ENCODE measurements at regions not wholly inside any gene's neighbourhood (a gene's known extent, or its start where the extent isn't known, plus 50 kb on each side); places are given as distances from the start of the nearest gene placed in this dataset.

GRCh38 chr20:11270566-11270965, 596.8 kb upstream of the JAG1 start:
- ATAC-seq (no peak), DNase-seq (no peak)
- intact Hi-C loops (cut with DNase I) = loop anchor here (5.0 to 10.0 kb wide), 10 partner anchors 63 to 806 kb away; partner anchors contain the start of gene JAG1 (in 4 of the 10)
- Histone ChIP-seq H3K27me3 (no peaks in the 10 kb centered on the region), H3K4me3 (no peak overlapping the region), H3K36me3 (no peaks in the 10 kb centered on the region), H3K4me1 (peaks cover 6 to 34% (median 25%) of the 10 kb centered on the region in 9 donors), H3K9me3 (no peaks in the 10 kb centered on the region), H3K27ac (no peak overlapping the region)
- 85 to 89% methylated on average over 5 of the region's 5 CpGs for WGBS, 2 donors
- no peak for TF ChIP-seq CTCF (IDR thresholded peaks at IDR 0.05)

GRCh38 chr20:11271319-11271718, 597.5 kb upstream of the JAG1 start:
- no peaks in the 10 kb centered on the region for H3K27me3 ChIP-seq
- ATAC-seq = no peak
- H3K27ac ChIP-seq = no peak overlapping the region
- no peaks in the 10 kb centered on the region for H3K9me3 ChIP-seq
- WGBS, 2 donors = 79 to 81% methylated on average over 6 of the region's 6 CpGs
- TF ChIP-seq CTCF (IDR thresholded peaks at IDR 0.05) = peak in 1 of 9 donors; percentile 9
- intact Hi-C loops (cut with DNase I) = loop anchor here (5.0 to 10.0 kb wide), 10 partner anchors 64 to 807 kb away; partner anchors contain the start of gene JAG1 (in 4 of the 10)
- DNase-seq = no peak
- no peak overlapping the region for H3K4me3 ChIP-seq
- H3K36me3 ChIP-seq = no peaks in the 10 kb centered on the region
- peaks cover 6 to 34% (median 25%) of the 10 kb centered on the region in 9 donors for H3K4me1 ChIP-seq

- TF ChIP-seq CTCF (IDR thresholded peaks at IDR 0.05) = no peak
- 90% methylated on average over 18 of the region's 18 CpGs for WGBS, 2 donors
- no peak for ATAC-seq
- Histone ChIP-seq H3K9me3 (no peaks in the 10 kb centered on the region), H3K4me1 (peaks cover 6 to 27% (median 19%) of the 10 kb centered on the region in 9 donors), H3K27me3 (no peaks in the 10 kb centered on the region), H3K4me3 (no peak overlapping the region), H3K36me3 (no peaks in the 10 kb centered on the region), H3K27ac (no peak overlapping the region)
- no peak for DNase-seq
- intact Hi-C loops (cut with DNase I) = loop anchor here (2.0 to 10.0 kb wide), 12 partner anchors 65 to 807 kb away; partner anchors contain the start of gene JAG1 (in 4 of the 10)
Observed at GRCh38 chr20:11271920-11272594, 598.3 kb upstream of the JAG1 start.

- no peak overlapping the region for H3K27ac ChIP-seq
- 11 to 15% methylated on average over 6 of the region's 6 CpGs for WGBS, 2 donors
- no peaks in the 10 kb centered on the region for H3K36me3 ChIP-seq
- H3K27me3 ChIP-seq = no peaks in the 10 kb centered on the region
- H3K4me3 ChIP-seq = no peak overlapping the region
- ATAC-seq = peak; percentile 69 to 95 (median 92)
- DNase-seq = peak in 1 of 2 donors; percentile 45
- H3K4me1 ChIP-seq = peaks cover 0 to 9% (median 5%) of the 10 kb centered on the region in 9 donors
- peaks cover 0 to 2% (median 0%) of the 10 kb centered on the region in 11 donors for H3K9me3 ChIP-seq
- TF ChIP-seq CTCF (IDR thresholded peaks at IDR 0.05) = peak; percentile 51 to 86 (median 73)
- intact Hi-C loops (cut with DNase I) = loop anchor here (1.0 to 10.0 kb wide), 15 partner anchors 67 to 809 kb away; partner anchors contain the start of gene JAG1 (in 4 of the 10)
Observed at GRCh38 chr20:11274141-11274594, 600.4 kb upstream of the JAG1 start.
